K562 (cell line): ENCODE measurements at regions not wholly inside any gene's neighbourhood (a gene's known extent, or its start where the extent isn't known, plus 50 kb on each side); places are given as distances from the start of the nearest gene placed in this dataset.

Source experiments
- BHLHE40 ChIP-seq: IDR thresholded peaks from 2 replicates; pipeline ENCODE4 v1.6.1; 2011; ENCODE audit warnings: low read length, improper control_type of control experiment
- CBX5 ChIP-seq: IDR thresholded peaks from 2 replicates; pipeline ENCODE4 v1.6.1; 2014; ENCODE audit warnings: low read depth, borderline replicate concordance
- EZH2 ChIP-seq: IDR thresholded peaks from 2 replicates; pipeline ENCODE4 v1.6.1; 2012; ENCODE audit warnings: low read depth, mild to moderate bottlenecking, inconsistent platforms, low read length, borderline replicate concordance
- HSF4 ChIP-seq: fragments of 250-450 bp; sonication (Bioruptor Pico); IDR thresholded peaks from 2 replicates; pipeline ENCODE4 v2.1.2; 2022; ENCODE audit warnings: mild to moderate bottlenecking, moderate library complexity, borderline replicate concordance
- NFE2L1 ChIP-seq: fragments of 450-650 bp; IDR thresholded peaks from 2 replicates; pipeline ENCODE4 v1.6.1; 2016; ENCODE audit warnings: missing genetic modification characterization, low read depth, mild to moderate bottlenecking, missing compliant biosample characterization, moderate library complexity, borderline replicate concordance
- NRF1 ChIP-seq, 2 experiments: fragments of 450-650 bp; IDR thresholded peaks in 1 of 2; conservative IDR thresholded peaks in 1 of 2; 2 replicates each; pipeline ENCODE4 v1.6.1; 2014; ENCODE audit warnings: mild to moderate bottlenecking in 2 of 2
- PCBP1 ChIP-seq: fragments of 200-400 bp; formaldehyde crosslinking; IDR thresholded peaks from 2 replicates; pipeline ENCODE4 v1.6.1; 2018; ENCODE audit warnings: mild to moderate bottlenecking, low read depth, low read length; ENCODE audit not compliant: poor library complexity, severe bottlenecking
- POLR2A ChIP-seq: fragments of 450-650 bp; conservative IDR thresholded peaks from 2 replicates; pipeline ENCODE4 v1.6.1; 2016
- RCOR1 ChIP-seq, 2 experiments: IDR thresholded peaks; 2 replicates each; pipeline ENCODE4 v1.6.1; 2012; ENCODE audit warnings: low read depth in 2 of 2, low read length in 2 of 2, borderline replicate concordance in 1 of 2, improper control_type of control experiment in 1 of 2
- ZBED1 ChIP-seq: IDR thresholded peaks from 2 replicates; pipeline ENCODE4 v1.6.1; 2014
- ZNF263 ChIP-seq: sonication (generic); formaldehyde crosslinking; IDR thresholded peaks from 2 replicates; pipeline ENCODE4 v1.8.0; 2022; ENCODE audit warnings: mild to moderate bottlenecking, missing genetic modification reagents, borderline replicate concordance
- ZNF589 ChIP-seq: fragments of 200-800 bp; sonication (Bioruptor generic); IDR thresholded peaks from 2 replicates; pipeline ENCODE4 v1.6.1; 2016; ENCODE audit warnings: low read depth, missing genetic modification characterization, missing compliant biosample characterization
- TF ChIP-seq, protein P1 (sequence below): fragments of 200-800 bp; sonication (Bioruptor generic); IDR thresholded peaks from 2 replicates; pipeline ENCODE4 v1.6.1; 2016; ENCODE audit warnings: missing genetic modification characterization, missing compliant biosample characterization

DNA sequence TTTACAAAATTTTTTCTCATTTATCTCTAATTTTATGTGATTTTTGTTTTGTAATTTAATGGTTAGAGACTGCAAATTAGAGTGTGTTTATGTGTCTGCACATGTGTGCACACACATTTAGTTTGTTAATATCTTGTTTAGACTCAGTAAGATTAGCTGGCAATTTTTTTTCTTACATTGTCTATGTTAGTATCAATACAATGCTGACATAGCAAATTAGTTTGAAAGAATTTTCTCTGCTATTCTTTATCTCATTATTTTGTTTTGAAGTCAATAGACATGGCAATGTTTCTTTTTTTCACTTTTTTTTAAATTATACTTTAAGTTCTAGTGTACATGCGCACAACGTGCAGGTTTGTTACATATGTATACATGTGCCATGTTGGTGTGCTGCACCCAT lies 1155.0 kb downstream of the ZPLD1 start:
- TF ChIP-seq NFE2L1 (tag), result no peak
- TF ChIP-seq, protein P1, sequence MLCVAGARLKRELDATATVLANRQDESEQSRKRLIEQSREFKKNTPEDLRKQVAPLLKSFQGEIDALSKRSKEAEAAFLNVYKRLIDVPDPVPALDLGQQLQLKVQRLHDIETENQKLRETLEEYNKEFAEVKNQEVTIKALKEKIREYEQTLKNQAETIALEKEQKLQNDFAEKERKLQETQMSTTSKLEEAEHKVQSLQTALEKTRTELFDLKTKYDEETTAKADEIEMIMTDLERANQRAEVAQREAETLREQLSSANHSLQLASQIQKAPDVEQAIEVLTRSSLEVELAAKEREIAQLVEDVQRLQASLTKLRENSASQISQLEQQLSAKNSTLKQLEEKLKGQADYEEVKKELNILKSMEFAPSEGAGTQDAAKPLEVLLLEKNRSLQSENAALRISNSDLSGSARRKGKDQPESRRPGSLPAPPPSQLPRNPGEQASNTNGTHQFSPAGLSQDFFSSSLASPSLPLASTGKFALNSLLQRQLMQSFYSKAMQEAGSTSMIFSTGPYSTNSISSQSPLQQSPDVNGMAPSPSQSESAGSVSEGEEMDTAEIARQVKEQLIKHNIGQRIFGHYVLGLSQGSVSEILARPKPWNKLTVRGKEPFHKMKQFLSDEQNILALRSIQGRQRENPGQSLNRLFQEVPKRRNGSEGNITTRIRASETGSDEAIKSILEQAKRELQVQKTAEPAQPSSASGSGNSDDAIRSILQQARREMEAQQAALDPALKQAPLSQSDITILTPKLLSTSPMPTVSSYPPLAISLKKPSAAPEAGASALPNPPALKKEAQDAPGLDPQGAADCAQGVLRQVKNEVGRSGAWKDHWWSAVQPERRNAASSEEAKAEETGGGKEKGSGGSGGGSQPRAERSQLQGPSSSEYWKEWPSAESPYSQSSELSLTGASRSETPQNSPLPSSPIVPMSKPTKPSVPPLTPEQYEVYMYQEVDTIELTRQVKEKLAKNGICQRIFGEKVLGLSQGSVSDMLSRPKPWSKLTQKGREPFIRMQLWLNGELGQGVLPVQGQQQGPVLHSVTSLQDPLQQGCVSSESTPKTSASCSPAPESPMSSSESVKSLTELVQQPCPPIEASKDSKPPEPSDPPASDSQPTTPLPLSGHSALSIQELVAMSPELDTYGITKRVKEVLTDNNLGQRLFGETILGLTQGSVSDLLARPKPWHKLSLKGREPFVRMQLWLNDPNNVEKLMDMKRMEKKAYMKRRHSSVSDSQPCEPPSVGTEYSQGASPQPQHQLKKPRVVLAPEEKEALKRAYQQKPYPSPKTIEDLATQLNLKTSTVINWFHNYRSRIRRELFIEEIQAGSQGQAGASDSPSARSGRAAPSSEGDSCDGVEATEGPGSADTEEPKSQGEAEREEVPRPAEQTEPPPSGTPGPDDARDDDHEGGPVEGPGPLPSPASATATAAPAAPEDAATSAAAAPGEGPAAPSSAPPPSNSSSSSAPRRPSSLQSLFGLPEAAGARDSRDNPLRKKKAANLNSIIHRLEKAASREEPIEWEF (CRISPR knock-in tag), result no peak
- no peak for TF ChIP-seq EZH2
- TF ChIP-seq CBX5, result no peak
- no peak for TF ChIP-seq ZNF263
- no peak for TF ChIP-seq PCBP1
- no peak for TF ChIP-seq ZNF589 (CRISPR knock-in tag)
- no peak for TF ChIP-seq NRF1 (conservative IDR thresholded peaks at IDR 0.05 in 1 of 2, IDR thresholded peaks at IDR 0.05 in 1 of 2)
- TF ChIP-seq HSF4 (CRISPR knock-in tag), result no peak
- TF ChIP-seq RCOR1 (IDR thresholded peaks at IDR 0.05; ENCODE audit: borderline replicate concordance in 1 of 2, low read depth in 2 of 2, low read length in 2 of 2), result no peak
- TF ChIP-seq POLR2A, result no peak
- TF ChIP-seq ZBED1, result no peak
- TF ChIP-seq BHLHE40, result no peak
